ENCODE measurements at regions not wholly inside any gene's neighbourhood (a gene's known extent, or its start where the extent isn't known, plus 50 kb on each side); places are given as distances from the start of the nearest gene placed in this dataset.
"Not testable (repeated sequence)": the region's sequence is repeated elsewhere in the genome, so short reads cannot be mapped to it uniquely, and the experiment has no call there.

DNA sequence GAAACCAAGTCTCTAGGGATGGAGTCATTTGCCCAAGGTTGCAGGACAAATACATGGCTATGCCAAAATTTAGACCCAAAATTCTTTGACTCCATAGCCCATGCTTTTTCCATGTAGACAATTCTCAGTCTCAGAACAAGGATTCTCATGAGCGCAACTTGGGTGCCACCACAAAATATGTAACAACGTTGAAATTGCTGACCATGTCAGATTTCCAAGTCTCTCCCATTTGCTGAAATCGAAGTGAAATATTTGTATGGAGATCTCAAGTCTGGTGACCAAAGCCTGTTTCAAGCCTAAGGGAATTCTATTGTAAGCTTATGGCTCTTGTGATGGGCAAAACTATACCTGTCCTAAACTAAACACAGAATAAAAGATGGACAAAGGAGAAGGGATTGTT is 333.5 kb downstream of the AEBP2 start:
- Mint-ChIP-seq H3K27ac (no peak overlapping the region), H3K4me1 (ENCODE audit: low read depth) (no peaks in the 10 kb centered on the region), H3K9me3 (peaks cover 4% of the 10 kb centered on the region), H3K36me3 (ENCODE audit: low read depth) (no peaks in the 10 kb centered on the region), H3K27me3 (ENCODE audit: low read depth) (no peaks in the 10 kb centered on the region), H3K4me3 (no peak overlapping the region)

DNA sequence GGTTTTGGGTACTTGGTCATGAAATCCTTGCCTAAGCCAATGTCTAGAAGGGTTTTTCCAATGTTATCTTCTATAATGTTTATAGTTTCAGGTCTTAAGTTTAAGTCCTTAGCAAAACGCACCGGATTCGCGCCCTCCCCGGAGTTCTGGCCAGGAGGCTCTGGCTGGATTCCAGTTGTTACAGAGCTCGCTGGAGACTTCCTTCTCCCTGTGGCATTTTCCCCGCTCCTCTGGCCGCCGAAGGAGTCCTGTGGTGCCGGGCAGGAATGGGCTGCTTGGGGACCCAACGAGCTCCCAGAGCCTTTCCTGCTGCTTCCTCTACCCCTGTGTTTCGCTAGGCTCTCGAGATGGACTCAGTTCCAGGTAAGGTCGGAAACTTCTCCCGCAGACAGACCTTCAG is 335.9 kb downstream of the AEBP2 start:
- Mint-ChIP-seq H3K4me1 (ENCODE audit: low read depth) (no peaks in the 10 kb centered on the region), H3K9me3 (peaks cover 4% of the 10 kb centered on the region), H3K27me3 (ENCODE audit: low read depth) (no peaks in the 10 kb centered on the region), H3K4me3 (no peak overlapping the region), H3K36me3 (ENCODE audit: low read depth) (no peaks in the 10 kb centered on the region), H3K27ac (no peak overlapping the region)

DNA sequence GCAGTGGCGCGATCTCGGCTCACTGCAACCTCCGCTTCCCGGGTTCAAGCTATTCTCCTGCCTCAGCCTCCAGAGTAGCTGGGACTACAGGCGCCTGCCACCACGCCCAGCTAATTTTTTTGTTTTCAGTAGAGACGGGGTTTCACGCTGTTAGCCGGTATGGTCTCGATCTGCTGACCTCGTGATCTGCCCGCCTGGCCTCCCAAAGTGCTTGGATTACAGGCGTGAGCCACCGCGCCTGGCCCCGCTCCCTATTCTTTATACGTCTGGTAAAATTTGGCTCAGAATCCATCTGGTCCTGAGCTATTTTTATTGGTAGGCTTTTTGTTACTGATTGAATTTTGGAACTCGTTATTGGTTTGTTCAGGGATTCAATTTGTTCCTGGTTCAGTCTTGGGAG is 336.7 kb downstream of the AEBP2 start:
- not testable (repeated sequence) for H3K4me1 Mint-ChIP-seq (ENCODE audit: low read depth); H3K36me3 Mint-ChIP-seq (ENCODE audit: low read depth); H3K27me3 Mint-ChIP-seq (ENCODE audit: low read depth); H3K27ac Mint-ChIP-seq; H3K4me3 Mint-ChIP-seq; H3K9me3 Mint-ChIP-seq

GRCh38 chr12:19778172-19778571 is 338.9 kb downstream of the AEBP2 start:
- Mint-ChIP-seq H3K36me3 (ENCODE audit: low read depth) (no peaks in the 10 kb centered on the region), H3K27me3 (ENCODE audit: low read depth) (no peaks in the 10 kb centered on the region), H3K9me3 (peaks cover 4% of the 10 kb centered on the region), H3K4me1 (ENCODE audit: low read depth) (no peaks in the 10 kb centered on the region), H3K4me3 (no peak overlapping the region), H3K27ac (no peak overlapping the region)

GRCh38 chr12:19778797-19779196 is 339.5 kb downstream of the AEBP2 start:
- Mint-ChIP-seq H3K27ac (no peak overlapping the region), H3K4me1 (ENCODE audit: low read depth) (no peaks in the 10 kb centered on the region), H3K4me3 (no peak overlapping the region), H3K9me3 (peaks cover 4% of the 10 kb centered on the region), H3K36me3 (ENCODE audit: low read depth) (no peaks in the 10 kb centered on the region), H3K27me3 (ENCODE audit: low read depth) (no peaks in the 10 kb centered on the region)

DNA sequence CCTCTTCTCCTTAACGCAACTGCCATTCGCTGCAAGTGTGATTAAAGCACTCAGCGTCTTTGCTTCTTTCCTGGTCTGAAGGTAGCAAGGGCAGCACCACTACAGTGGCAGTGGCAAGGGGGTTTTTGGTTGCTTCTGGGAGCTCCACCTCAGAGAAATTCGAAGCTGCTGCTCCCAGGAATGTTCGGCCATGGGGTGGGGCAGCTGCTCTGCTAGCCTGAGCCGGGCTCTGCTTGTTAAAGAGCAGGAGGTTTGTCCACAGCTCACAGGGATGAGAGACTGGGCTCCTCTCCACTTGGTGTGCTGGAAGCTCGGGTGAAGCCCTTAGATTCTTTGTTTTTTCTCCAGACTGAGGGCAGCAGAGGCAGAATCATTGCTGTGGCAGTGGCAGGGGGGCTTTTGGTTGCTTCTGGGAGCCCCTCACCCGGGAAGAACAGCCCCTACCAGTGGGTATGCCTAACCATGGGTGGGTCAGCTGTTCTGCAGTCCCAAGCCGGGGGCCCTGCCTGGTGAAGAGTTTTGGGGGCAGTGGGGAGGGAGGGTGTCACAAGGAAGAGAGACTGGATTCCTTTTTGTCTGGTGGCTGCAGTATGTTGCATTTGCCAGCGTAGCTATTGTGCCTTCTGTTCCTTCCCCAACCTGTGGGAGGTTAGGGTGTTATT is 340.2 kb downstream of the AEBP2 start:
- Mint-ChIP-seq H3K27me3 (ENCODE audit: low read depth) (no peaks in the 10 kb centered on the region), H3K4me1 (ENCODE audit: low read depth) (no peaks in the 10 kb centered on the region), H3K9me3 (peaks cover 4% of the 10 kb centered on the region), H3K4me3 (no peak overlapping the region), H3K36me3 (ENCODE audit: low read depth) (no peaks in the 10 kb centered on the region), H3K27ac (no peak overlapping the region)

DNA sequence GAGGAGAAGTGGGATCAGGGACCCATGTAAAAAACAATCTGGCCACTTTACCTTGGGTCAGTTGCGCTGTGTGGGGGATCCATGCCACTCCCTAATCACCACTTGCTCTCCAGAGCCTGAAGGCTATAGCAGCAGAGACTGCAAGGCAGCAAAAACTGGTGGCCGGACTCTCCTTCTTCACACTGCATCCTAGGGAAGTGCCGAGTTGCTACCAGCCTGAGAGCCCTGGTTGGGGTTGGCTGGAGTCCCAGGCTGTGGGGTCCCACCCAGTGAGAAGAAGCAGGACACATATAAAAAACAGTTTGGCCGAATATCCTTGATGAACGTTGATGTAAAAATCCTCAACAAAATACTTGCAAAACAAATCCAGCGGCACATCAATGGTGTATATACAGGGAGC is 341.2 kb downstream of the AEBP2 start:
- H3K4me1 Mint-ChIP-seq (ENCODE audit: low read depth) = no peaks in the 10 kb centered on the region
- no peaks in the 10 kb centered on the region for H3K27me3 Mint-ChIP-seq (ENCODE audit: low read depth)
- no peak overlapping the region for H3K4me3 Mint-ChIP-seq
- no peak overlapping the region for H3K27ac Mint-ChIP-seq
- peaks cover 8% of the 10 kb centered on the region for H3K9me3 Mint-ChIP-seq
- H3K36me3 Mint-ChIP-seq (ENCODE audit: low read depth) = no peaks in the 10 kb centered on the region

DNA sequence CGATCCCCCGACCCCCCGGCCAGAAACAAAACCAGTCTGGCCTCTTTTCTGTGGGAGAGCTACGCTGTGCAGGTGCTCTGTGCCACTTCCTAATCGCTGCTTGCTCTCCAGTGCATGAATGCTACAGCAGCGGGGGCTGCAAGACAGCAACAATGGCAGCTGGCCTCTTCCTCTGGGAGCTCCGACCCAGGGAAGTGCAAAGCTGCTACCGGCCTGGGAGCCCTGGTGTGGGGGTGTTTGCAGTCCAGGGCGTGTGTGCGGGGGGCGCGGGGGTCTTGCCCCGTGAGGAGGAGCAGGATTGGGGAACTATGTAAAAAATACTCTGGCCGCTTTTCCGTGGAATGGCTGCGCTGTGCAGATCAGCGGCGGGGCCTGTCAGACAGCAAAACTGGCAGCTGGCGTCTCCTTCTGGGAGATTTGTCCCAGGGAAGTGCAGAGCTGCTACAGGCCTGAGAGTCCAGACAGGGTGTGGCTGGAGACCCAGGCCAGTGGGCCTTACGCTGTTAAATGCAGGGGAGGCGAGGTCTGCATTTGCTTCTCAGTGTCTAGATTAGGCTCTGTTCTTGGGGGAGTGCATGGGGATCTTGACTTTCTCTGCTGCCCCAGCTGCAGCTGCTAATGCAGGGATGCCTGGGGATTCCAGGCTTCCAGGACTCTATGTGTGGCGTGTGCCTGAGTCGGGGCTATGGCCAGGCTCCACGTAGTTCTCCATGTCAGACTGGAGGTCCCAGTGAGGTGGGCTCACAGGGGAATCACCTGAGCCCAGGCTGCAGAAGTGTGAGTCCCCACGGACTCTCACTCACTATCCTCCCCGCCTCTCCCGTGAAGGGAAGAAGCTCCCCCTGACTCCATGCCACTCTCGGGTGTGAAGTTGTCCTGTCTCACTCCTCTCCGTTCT is 344.5 kb downstream of the AEBP2 start:
- Mint-ChIP-seq H3K4me3 (no peak overlapping the region), H3K9me3 (peaks cover 4% of the 10 kb centered on the region), H3K4me1 (ENCODE audit: low read depth) (no peaks in the 10 kb centered on the region), H3K27me3 (ENCODE audit: low read depth) (no peaks in the 10 kb centered on the region), H3K36me3 (ENCODE audit: low read depth) (no peaks in the 10 kb centered on the region), H3K27ac (no peak overlapping the region)

GRCh38 chr12:19792028-19792427 is 352.7 kb downstream of the AEBP2 start:
- Mint-ChIP-seq H3K36me3 (ENCODE audit: low read depth) (no peaks in the 10 kb centered on the region), H3K4me3 (no peak overlapping the region), H3K4me1 (ENCODE audit: low read depth) (peaks cover 8% of the 10 kb centered on the region), H3K27ac (no peak overlapping the region), H3K9me3 (no peaks in the 10 kb centered on the region), H3K27me3 (ENCODE audit: low read depth) (peaks cover 5% of the 10 kb centered on the region)

DNA sequence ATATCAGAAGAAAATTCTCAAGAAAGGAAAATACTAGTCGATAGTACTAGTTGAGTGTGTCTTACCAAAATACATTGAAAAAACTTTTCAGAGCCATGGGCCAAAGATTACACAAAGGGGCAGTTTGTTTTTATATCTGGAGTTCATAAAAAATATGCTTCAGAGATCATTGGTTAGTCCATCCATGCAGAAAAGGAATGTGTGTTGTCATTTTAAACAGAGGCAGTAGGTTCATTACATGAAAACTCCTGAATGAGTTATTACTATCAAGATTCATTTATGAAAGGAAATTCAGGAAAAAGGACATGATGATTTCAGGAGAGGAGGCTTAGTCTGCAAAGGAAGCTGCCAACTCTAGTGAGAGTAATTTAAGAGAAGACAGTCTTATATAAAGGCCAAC is 354.8 kb downstream of the AEBP2 start:
- H3K9me3 Mint-ChIP-seq = no peaks in the 10 kb centered on the region
- peaks cover 8% of the 10 kb centered on the region for H3K4me1 Mint-ChIP-seq (ENCODE audit: low read depth)
- no peak overlapping the region for H3K27ac Mint-ChIP-seq
- H3K27me3 Mint-ChIP-seq (ENCODE audit: low read depth) = peaks cover 5% of the 10 kb centered on the region
- no peak overlapping the region for H3K4me3 Mint-ChIP-seq
- no peaks in the 10 kb centered on the region for H3K36me3 Mint-ChIP-seq (ENCODE audit: low read depth)

- Mint-ChIP-seq H3K36me3 (ENCODE audit: low read depth) (no peaks in the 10 kb centered on the region), H3K9me3 (no peaks in the 10 kb centered on the region), H3K27me3 (ENCODE audit: low read depth) (no peaks in the 10 kb centered on the region), H3K4me1 (ENCODE audit: low read depth) (no peaks in the 10 kb centered on the region), H3K4me3 (no peak overlapping the region), H3K27ac (no peak overlapping the region)
Measured at GRCh38 chr12:19799216-19799615, 359.9 kb downstream of the AEBP2 start.

DNA sequence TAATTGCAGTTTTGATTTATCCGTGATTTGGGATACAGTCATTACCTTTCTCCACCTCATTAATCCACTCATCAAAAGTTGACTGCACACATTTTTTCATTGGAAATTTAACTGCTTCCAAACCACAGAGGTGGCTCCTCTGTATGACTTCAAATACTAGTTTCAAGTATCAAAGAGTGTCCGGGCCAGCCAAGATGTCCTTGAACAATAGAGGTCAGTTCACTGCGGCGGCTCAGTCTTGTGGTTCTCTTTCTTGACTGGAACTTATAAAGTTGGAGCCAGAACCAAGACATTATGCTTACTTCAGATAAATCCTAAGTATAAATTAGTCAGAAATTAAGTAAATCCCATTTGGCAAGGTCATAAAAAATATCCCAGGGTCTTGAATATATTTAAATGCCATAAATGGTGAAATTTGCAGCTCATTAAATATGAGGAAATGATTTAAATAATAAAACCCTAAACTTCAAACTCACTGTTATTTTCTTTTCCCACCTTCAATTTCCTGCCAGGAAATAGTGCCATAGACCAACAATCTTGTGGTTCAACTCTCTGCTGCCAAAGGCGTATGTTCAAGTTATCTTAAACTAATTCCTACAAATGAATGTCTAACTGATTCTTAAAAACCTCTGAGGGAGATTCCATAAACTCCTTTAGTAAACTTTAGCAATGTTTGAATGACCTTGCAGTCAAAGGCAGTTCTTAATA is 360.8 kb downstream of the AEBP2 start:
- no peaks in the 10 kb centered on the region for H3K9me3 Mint-ChIP-seq
- no peaks in the 10 kb centered on the region for H3K4me1 Mint-ChIP-seq (ENCODE audit: low read depth)
- no peaks in the 10 kb centered on the region for H3K36me3 Mint-ChIP-seq (ENCODE audit: low read depth)
- H3K27ac Mint-ChIP-seq = no peak overlapping the region
- no peaks in the 10 kb centered on the region for H3K27me3 Mint-ChIP-seq (ENCODE audit: low read depth)
- H3K4me3 Mint-ChIP-seq = no peak overlapping the region

- H3K4me1 Mint-ChIP-seq (ENCODE audit: low read depth) = no peaks in the 10 kb centered on the region
- H3K36me3 Mint-ChIP-seq (ENCODE audit: low read depth) = no peaks in the 10 kb centered on the region
Measured at GRCh38 chr12:19800884-19801283, 361.6 kb downstream of the AEBP2 start.

DNA sequence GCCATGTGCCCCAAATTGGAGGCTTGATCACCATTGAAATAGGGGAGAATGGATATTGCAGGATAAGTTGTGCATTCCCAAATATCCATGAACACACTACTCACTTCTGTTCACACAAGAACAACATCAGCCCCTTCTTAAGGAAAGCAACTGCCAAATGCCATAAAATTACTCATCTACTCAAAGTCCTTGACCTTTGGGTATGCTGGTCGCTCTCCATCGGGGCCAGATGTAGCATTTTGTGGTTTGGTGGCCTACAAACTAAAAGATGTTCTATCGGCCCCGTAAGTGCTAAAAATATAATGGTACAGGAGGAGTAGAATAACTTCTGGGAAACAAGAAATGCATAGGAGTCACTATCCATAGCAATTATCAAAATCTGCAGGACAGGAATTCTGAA is 362.6 kb downstream of the AEBP2 start:
- H3K27me3 Mint-ChIP-seq (ENCODE audit: low read depth) = no peaks in the 10 kb centered on the region
- H3K36me3 Mint-ChIP-seq (ENCODE audit: low read depth) = no peaks in the 10 kb centered on the region
- H3K27ac Mint-ChIP-seq = no peak overlapping the region
- no peaks in the 10 kb centered on the region for H3K4me1 Mint-ChIP-seq (ENCODE audit: low read depth)
- H3K9me3 Mint-ChIP-seq = no peaks in the 10 kb centered on the region
- no peak overlapping the region for H3K4me3 Mint-ChIP-seq

More at GRCh38 chr12:19800884-19801283, 361.6 kb downstream of the AEBP2 start:
- H3K4me3 Mint-ChIP-seq = no peak overlapping the region
- H3K27ac Mint-ChIP-seq = no peak overlapping the region
- H3K27me3 Mint-ChIP-seq (ENCODE audit: low read depth) = no peaks in the 10 kb centered on the region
- H3K9me3 Mint-ChIP-seq = no peaks in the 10 kb centered on the region

DNA sequence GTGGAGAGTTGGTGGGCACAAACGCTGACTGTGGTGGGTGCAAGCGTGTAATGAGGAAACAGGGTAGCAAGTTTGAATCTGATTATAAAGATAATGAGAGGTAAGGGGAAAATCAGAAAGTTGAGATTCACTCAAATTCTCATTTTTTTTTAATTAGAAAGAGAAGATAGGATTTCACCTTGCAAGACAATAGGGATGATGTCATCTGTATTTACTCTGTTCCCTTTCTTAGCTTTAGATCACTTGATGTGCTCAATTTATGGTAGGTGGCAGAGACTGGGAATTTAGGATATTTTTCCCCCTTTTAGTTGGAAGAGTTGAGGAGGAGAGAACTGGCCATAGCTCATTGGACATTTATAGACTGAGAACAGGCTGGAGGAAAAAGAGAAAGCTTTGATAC is 363.6 kb downstream of the AEBP2 start:
- H3K27me3 Mint-ChIP-seq (ENCODE audit: low read depth) = no peaks in the 10 kb centered on the region
- no peaks in the 10 kb centered on the region for H3K36me3 Mint-ChIP-seq (ENCODE audit: low read depth)
- H3K9me3 Mint-ChIP-seq = no peaks in the 10 kb centered on the region
- no peak overlapping the region for H3K4me3 Mint-ChIP-seq
- H3K4me1 Mint-ChIP-seq (ENCODE audit: low read depth) = no peaks in the 10 kb centered on the region
- H3K27ac Mint-ChIP-seq = no peak overlapping the region
